Stimulated activated CD4-positive, alpha-beta T cell treated with anti-CD3 and anti-CD28 coated beads, Interleukin-2, amount 100 ng/mL, for 48 hours (primary cell): ENCODE measurements at regions not wholly inside any gene's neighbourhood (a gene's known extent, or its start where the extent isn't known, plus 50 kb on each side); places are given as distances from the start of the nearest gene placed in this dataset.

ENCODE experiments used
- DNase-seq, 2 donors: peaks; one replicate each; pipeline ENCODE4 v3.0.0-alpha.2; 2020

GRCh38 chr9:13524245-13524644 lies 244.8 kb upstream of the MPDZ start:
- DNase-seq = no peak

- DNase-seq = no peak
Measured at GRCh38 chr9:13520069-13520468, 240.6 kb upstream of the MPDZ start.

GRCh38 chr9:13513716-13514444 lies 234.4 kb upstream of the MPDZ start:
- DNase-seq = no peak

- DNase-seq = no peak
Measured at GRCh38 chr9:13513286-13513685, 233.8 kb upstream of the MPDZ start.

GRCh38 chr9:13508681-13509080 lies 229.2 kb upstream of the MPDZ start:
- no peak for DNase-seq

- no peak for DNase-seq
Measured at GRCh38 chr9:13508086-13508485, 228.6 kb upstream of the MPDZ start.

GRCh38 chr9:13505797-13506196 lies 226.3 kb upstream of the MPDZ start:
- no peak for DNase-seq

- no peak for DNase-seq
Measured at GRCh38 chr9:13503599-13503998, 224.1 kb upstream of the MPDZ start.

GRCh38 chr9:13502484-13502883 lies 223.0 kb upstream of the MPDZ start:
- DNase-seq = no peak

- no peak for DNase-seq
Measured at GRCh38 chr9:13501018-13501417, 221.5 kb upstream of the MPDZ start.

GRCh38 chr9:13500034-13500433 lies 220.5 kb upstream of the MPDZ start:
- DNase-seq = no peak

GRCh38 chr9:13493697-13494096 lies 214.2 kb upstream of the MPDZ start:
- no peak for DNase-seq

- no peak for DNase-seq
Measured at GRCh38 chr9:13491493-13492424, 212.3 kb upstream of the MPDZ start.

GRCh38 chr9:13491138-13491492 lies 211.6 kb upstream of the MPDZ start:
- no peak for DNase-seq

GRCh38 chr9:13487936-13488335 lies 208.4 kb upstream of the MPDZ start:
- no peak for DNase-seq

- no peak for DNase-seq
Measured at GRCh38 chr9:13487498-13487897, 208.0 kb upstream of the MPDZ start.

- no peak for DNase-seq
Measured at GRCh38 chr9:13487071-13487470, 207.6 kb upstream of the MPDZ start.

GRCh38 chr9:13485068-13485596 lies 205.6 kb upstream of the MPDZ start:
- DNase-seq = no peak

- DNase-seq = no peak
Measured at GRCh38 chr9:13484186-13484585, 204.7 kb upstream of the MPDZ start.

- DNase-seq = no peak
Measured at GRCh38 chr9:13481274-13481673, 201.8 kb upstream of the MPDZ start.

GRCh38 chr9:13480693-13481092 lies 201.2 kb upstream of the MPDZ start:
- no peak for DNase-seq

GRCh38 chr9:13479096-13479495 lies 199.6 kb upstream of the MPDZ start:
- no peak for DNase-seq

GRCh38 chr9:13478639-13479038 lies 199.1 kb upstream of the MPDZ start:
- no peak for DNase-seq

- DNase-seq = no peak
Measured at GRCh38 chr9:13478160-13478559, 198.7 kb upstream of the MPDZ start.
